ENCODE measurements at regions not wholly inside any gene's neighbourhood (a gene's known extent, or its start where the extent isn't known, plus 50 kb on each side); places are given as distances from the start of the nearest gene placed in this dataset.

- CTCF ChIA-PET = no interaction called here
- POLR2A ChIA-PET = no interaction called here
- DNase-seq (ENCODE audit: extremely low spot score) = no peak
- TF ChIP-seq CTCF (IDR thresholded peaks at IDR 0.05; ENCODE audit: control extremely low read depth, extremely low read depth, low read depth, missing control alignments) = no peak
Observed at GRCh38 chr1:163596541-163597258, 274.9 kb downstream of the NUF2 start.

GRCh38 chr1:163604321-163604720 is 282.6 kb downstream of the NUF2 start:
- ChIA-PET CTCF (interaction anchor here (1.0 to 1.3 kb wide), 2 partner anchors 8 to 10 kb away, joined by 3 to 4 read pairs; no protein-coding TSS in a partner anchor), POLR2A (no interaction called here)
- TF ChIP-seq CTCF (IDR thresholded peaks at IDR 0.05; ENCODE audit: control extremely low read depth, extremely low read depth, low read depth, missing control alignments) = no peak
- no peak for DNase-seq (ENCODE audit: extremely low spot score)

GRCh38 chr1:163604896-163605295 is 283.1 kb downstream of the NUF2 start:
- POLR2A ChIA-PET = no interaction called here
- DNase-seq (ENCODE audit: extremely low spot score) = no peak
- no peak for TF ChIP-seq CTCF (IDR thresholded peaks at IDR 0.05; ENCODE audit: control extremely low read depth, extremely low read depth, low read depth, missing control alignments)
- CTCF ChIA-PET = interaction anchor here (1.0 kb wide), 1 partner anchor 9 kb away, joined by 4 read pairs; no protein-coding TSS in a partner anchor

- no peak for DNase-seq (ENCODE audit: extremely low spot score)
- ChIA-PET CTCF (no interaction called here), POLR2A (no interaction called here)
- no peak for TF ChIP-seq CTCF (IDR thresholded peaks at IDR 0.05; ENCODE audit: control extremely low read depth, extremely low read depth, low read depth, missing control alignments)
Observed at GRCh38 chr1:163608979-163609378, 287.2 kb downstream of the NUF2 start.

- no peak for TF ChIP-seq CTCF (IDR thresholded peaks at IDR 0.05; ENCODE audit: control extremely low read depth, extremely low read depth, low read depth, missing control alignments)
- ChIA-PET POLR2A (no interaction called here), CTCF (no interaction called here)
- no peak for DNase-seq (ENCODE audit: extremely low spot score)
Observed at GRCh38 chr1:163609858-163610257, 288.1 kb downstream of the NUF2 start.

GRCh38 chr1:163610486-163610885 is 288.7 kb downstream of the NUF2 start:
- CTCF ChIA-PET = no interaction called here
- TF ChIP-seq CTCF (IDR thresholded peaks at IDR 0.05; ENCODE audit: control extremely low read depth, extremely low read depth, low read depth, missing control alignments) = no peak
- no peak for DNase-seq (ENCODE audit: extremely low spot score)
- POLR2A ChIA-PET = no interaction called here
